ENCODE measurements at regions not wholly inside any gene's neighbourhood (a gene's known extent, or its start where the extent isn't known, plus 50 kb on each side); places are given as distances from the start of the nearest gene placed in this dataset.
A peak's percentile ranks its signal among the peaks of the same experiment; 100 is the strongest.

DNA sequence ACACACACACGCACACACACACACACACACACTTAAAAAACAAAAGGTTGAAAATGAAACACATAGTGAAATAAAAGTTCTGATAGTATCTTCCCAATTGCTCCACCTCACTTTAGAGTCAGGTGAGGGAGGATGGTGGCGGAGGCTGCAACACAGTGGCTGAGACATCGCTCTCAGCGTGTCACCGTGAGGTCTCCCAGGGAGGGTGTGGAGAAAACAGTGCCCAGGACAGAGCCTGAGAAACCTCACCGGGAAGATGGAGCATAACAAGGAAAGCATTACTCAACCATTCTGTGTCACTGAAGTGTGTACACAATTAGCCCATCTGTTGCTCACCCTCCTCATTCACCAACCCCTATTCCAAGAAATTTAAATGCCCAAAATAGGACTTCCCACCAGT lies 111.4 kb upstream of the USP29 start:
- H3K9me1 ChIP-seq (ENCODE audit: control insufficient read depth, insufficient read depth, low read length) = no peaks in the 10 kb centered on the region
- WGBS (ENCODE audit: insufficient coverage, low coverage, missing lambda C conversion rate) = 1% methylated on average over 6 of the region's 6 CpGs
- no TSS peak for BruUV-seq (replicated peaks)
- H3K9me3 ChIP-seq (replicated peaks; ENCODE audit: control insufficient read depth, insufficient read depth, low read depth, low read length) = no peaks in the 10 kb centered on the region
- no peak overlapping the region for H3K27ac ChIP-seq (ENCODE audit: extremely low read depth, low read depth, low read length)
- H2AFZ ChIP-seq (ENCODE audit: low read depth, low read length) = no peak overlapping the region
- CTCF ChIA-PET (ENCODE audit: low intra/inter-chr PET ratio) = no interaction called here
- H3K4me2 ChIP-seq (ENCODE audit: insufficient read depth, low read length) = no peak overlapping the region
- in situ Hi-C loops (cut with MboI) = no loop called here
- DNase-seq (ENCODE audit: extremely low read depth in 1 of 4, low spot score in 3 of 4) (no peak), FAIRE-seq (no peak), ATAC-seq (no peak)
- no peak overlapping the region for H3K9ac ChIP-seq (ENCODE audit: insufficient read depth in 1 of 2, low read depth in 2 of 2, low read length in 2 of 2)
- H3K27me3 ChIP-seq (ENCODE audit: control insufficient read depth in 2 of 2, insufficient read depth in 2 of 2, low read length in 2 of 2) = no peaks in the 10 kb centered on the region
- TF ChIP-seq ETS2 (tag; IDR thresholded peaks at IDR 0.05; ENCODE audit: borderline replicate concordance, poor library complexity, severe bottlenecking) = no peak
- TF ChIP-seq ZNF174 (CRISPR knock-in tag; IDR thresholded peaks at IDR 0.05) = no peak
- no peak for TF ChIP-seq PTRF (tag; IDR thresholded peaks at IDR 0.05)
- TF ChIP-seq LEF1 (IDR thresholded peaks at IDR 0.05) = no peak
- TF ChIP-seq DMBX1 (CRISPR knock-in tag; IDR thresholded peaks at IDR 0.05; ENCODE audit: borderline replicate concordance) = no peak
- no peak overlapping the region for H3K4me3 ChIP-seq
- H4K20me1 ChIP-seq (replicated peaks; ENCODE audit: control insufficient read depth, insufficient read depth, low read length) = no peaks in the 10 kb centered on the region
- no peaks in the 10 kb centered on the region for H3K36me3 ChIP-seq (ENCODE audit: control insufficient read depth, insufficient read depth, low read length)
- no peaks in the 10 kb centered on the region for H3K4me1 ChIP-seq (replicated peaks in 1 of 2; ENCODE audit: control insufficient read depth in 2 of 2, insufficient read depth in 2 of 2, low read length in 2 of 2)
- intact Hi-C loops (cut with micrococcal nuclease) = no loop called here
- POLR2A ChIA-PET = no interaction called here
- H3K79me2 ChIP-seq (ENCODE audit: control insufficient read depth, insufficient read depth, low read length) = no peaks in the 10 kb centered on the region

DNA sequence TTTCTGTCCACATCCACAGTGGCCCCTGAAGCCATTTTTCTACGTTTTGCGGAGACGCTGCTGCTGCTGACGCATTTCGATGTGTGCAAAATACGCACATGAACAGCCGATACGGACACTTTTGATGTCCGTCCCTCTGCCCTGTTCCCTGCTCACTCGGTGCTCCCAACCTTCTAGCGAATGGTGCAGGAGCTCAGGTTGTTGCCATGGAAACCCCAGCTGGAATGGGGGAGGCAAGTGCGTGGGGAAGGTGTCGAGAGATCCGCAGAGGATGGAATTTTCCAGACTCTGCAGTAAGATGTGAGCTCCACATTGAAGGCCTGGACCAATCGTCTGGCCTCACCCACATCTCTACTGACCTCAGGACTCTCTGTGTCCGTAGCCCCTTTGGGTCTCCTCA lies 109.2 kb upstream of the USP29 start:
- ChIA-PET POLR2A (interaction anchor here (0.6 kb wide), 1 partner anchor 16 kb away, joined by 3 read pairs; no protein-coding TSS in a partner anchor), CTCF (ENCODE audit: low intra/inter-chr PET ratio) (no interaction called here)
- Histone ChIP-seq H2AFZ (ENCODE audit: low read depth, low read length) (no peak overlapping the region), H3K4me2 (ENCODE audit: insufficient read depth, low read length) (no peak overlapping the region), H3K9ac (ENCODE audit: insufficient read depth in 1 of 2, low read depth in 2 of 2, low read length in 2 of 2) (no peak overlapping the region), H3K27ac (ENCODE audit: extremely low read depth, low read depth, low read length) (no peak overlapping the region), H3K79me2 (ENCODE audit: control insufficient read depth, insufficient read depth, low read length) (no peaks in the 10 kb centered on the region), H3K4me3 (no peak overlapping the region), H3K27me3 (ENCODE audit: control insufficient read depth in 2 of 2, insufficient read depth in 2 of 2, low read length in 2 of 2) (no peaks in the 10 kb centered on the region), H3K4me1 (replicated peaks in 1 of 2; ENCODE audit: control insufficient read depth in 2 of 2, insufficient read depth in 2 of 2, low read length in 2 of 2) (no peaks in the 10 kb centered on the region), H4K20me1 (replicated peaks; ENCODE audit: control insufficient read depth, insufficient read depth, low read length) (no peaks in the 10 kb centered on the region), H3K9me1 (ENCODE audit: control insufficient read depth, insufficient read depth, low read length) (no peaks in the 10 kb centered on the region), H3K9me3 (replicated peaks; ENCODE audit: control insufficient read depth, insufficient read depth, low read depth, low read length) (no peaks in the 10 kb centered on the region), H3K36me3 (ENCODE audit: control insufficient read depth, insufficient read depth, low read length) (no peaks in the 10 kb centered on the region)
- DNase-seq (ENCODE audit: extremely low read depth in 1 of 4, low spot score in 3 of 4) (no peak), FAIRE-seq (no peak), ATAC-seq (no peak)
- no TSS peak for BruUV-seq (replicated peaks)
- WGBS (ENCODE audit: insufficient coverage, low coverage, missing lambda C conversion rate) = 0% methylated on average over 16 of the region's 16 CpGs
- in situ Hi-C loops (cut with MboI) = no loop called here
- TF ChIP-seq ATF1 (CRISPR knock-in tag; IDR thresholded peaks at IDR 0.05) (no peak), ATF1 (tag; IDR thresholded peaks at IDR 0.05) (no peak), RFX1 (IDR thresholded peaks at IDR 0.05) (peak; percentile 32; the same call in 1 of the 2 replicates), NCOA6 (IDR thresholded peaks at IDR 0.05) (no peak), TAF7 (tag; IDR thresholded peaks at IDR 0.05) (no peak), FOXA3 (CRISPR knock-in tag; conservative IDR thresholded peaks at IDR 0.05 in 1 of 2, IDR thresholded peaks at IDR 0.05 in 1 of 2) (no peak)
- TF ChIP-seq, protein P1, sequence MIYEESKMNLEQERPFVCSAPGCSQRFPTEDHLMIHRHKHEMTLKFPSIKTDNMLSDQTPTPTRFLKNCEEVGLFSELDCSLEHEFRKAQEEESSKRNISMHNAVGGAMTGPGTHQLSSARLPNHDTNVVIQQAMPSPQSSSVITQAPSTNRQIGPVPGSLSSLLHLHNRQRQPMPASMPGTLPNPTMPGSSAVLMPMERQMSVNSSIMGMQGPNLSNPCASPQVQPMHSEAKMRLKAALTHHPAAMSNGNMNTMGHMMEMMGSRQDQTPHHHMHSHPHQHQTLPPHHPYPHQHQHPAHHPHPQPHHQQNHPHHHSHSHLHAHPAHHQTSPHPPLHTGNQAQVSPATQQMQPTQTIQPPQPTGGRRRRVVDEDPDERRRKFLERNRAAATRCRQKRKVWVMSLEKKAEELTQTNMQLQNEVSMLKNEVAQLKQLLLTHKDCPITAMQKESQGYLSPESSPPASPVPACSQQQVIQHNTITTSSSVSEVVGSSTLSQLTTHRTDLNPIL (CRISPR knock-in tag; IDR thresholded peaks at IDR 0.05) = no peak
- intact Hi-C loops (cut with micrococcal nuclease) = no loop called here

All from K562 (cell line).